Thyroid gland (tissue), 4 donors: ENCODE measurements at regions not wholly inside any gene's neighbourhood (a gene's known extent, or its start where the extent isn't known, plus 50 kb on each side); places are given as distances from the start of the nearest gene placed in this dataset.
"Not testable (repeated sequence)": the region's sequence is repeated elsewhere in the genome, so short reads cannot be mapped to it uniquely, and the experiment has no call there.

ENCODE experiments used
- POLR2A ChIP-seq, 2 donors: fragments of 450-650 bp; IDR thresholded peaks; one replicate each; pipeline ENCODE4 v1.6.1; 2017; ENCODE audit warnings: antibody characterized with exemption in 2 of 2, mild to moderate bottlenecking in 2 of 2, moderate library complexity in 1 of 2
- TF ChIP-seq, protein P1 (sequence below), 6 experiments: fragments of 200-600 bp in 3 of 6; fragments of 450-650 bp in 3 of 6; sonication (generic) in 3 of 6; IDR thresholded peaks; one replicate each; pipeline ENCODE4 v1.5.1; 2016 to 2019; ENCODE audit warnings: antibody characterized with exemption in 6 of 6, mild to moderate bottlenecking in 2 of 6, inconsistent platforms in 1 of 6, moderate library complexity in 1 of 6

DNA sequence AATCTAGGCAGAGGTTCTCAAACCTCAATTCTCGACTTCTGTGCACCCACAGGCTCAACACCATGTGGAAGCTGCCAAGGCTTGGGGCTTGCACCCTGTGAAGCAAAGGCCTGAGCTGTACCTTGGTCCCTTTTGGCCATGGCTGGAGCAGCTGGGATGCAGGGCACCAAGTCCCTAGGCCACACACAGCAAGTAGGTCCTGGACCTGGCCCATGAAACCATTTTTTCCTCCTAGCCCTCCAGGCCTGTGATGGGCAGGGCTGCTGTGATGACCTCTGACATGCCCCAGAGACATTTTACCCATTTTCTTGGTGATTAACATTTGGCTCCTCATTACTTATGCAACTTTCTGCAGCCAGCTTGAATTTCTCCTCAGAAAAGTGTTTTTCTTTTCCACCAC is 146.7 kb downstream of the RASEF start:
- TF ChIP-seq, protein P1, sequence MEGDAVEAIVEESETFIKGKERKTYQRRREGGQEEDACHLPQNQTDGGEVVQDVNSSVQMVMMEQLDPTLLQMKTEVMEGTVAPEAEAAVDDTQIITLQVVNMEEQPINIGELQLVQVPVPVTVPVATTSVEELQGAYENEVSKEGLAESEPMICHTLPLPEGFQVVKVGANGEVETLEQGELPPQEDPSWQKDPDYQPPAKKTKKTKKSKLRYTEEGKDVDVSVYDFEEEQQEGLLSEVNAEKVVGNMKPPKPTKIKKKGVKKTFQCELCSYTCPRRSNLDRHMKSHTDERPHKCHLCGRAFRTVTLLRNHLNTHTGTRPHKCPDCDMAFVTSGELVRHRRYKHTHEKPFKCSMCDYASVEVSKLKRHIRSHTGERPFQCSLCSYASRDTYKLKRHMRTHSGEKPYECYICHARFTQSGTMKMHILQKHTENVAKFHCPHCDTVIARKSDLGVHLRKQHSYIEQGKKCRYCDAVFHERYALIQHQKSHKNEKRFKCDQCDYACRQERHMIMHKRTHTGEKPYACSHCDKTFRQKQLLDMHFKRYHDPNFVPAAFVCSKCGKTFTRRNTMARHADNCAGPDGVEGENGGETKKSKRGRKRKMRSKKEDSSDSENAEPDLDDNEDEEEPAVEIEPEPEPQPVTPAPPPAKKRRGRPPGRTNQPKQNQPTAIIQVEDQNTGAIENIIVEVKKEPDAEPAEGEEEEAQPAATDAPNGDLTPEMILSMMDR (IDR thresholded peaks at IDR 0.05), result not testable (repeated sequence)
- not testable (repeated sequence) for TF ChIP-seq POLR2A (IDR thresholded peaks at IDR 0.05)
